DOHH2 (cell line): ENCODE measurements at regions not wholly inside any gene's neighbourhood (a gene's known extent, or its start where the extent isn't known, plus 50 kb on each side); places are given as distances from the start of the nearest gene placed in this dataset.

Experiments
- H3F3A ChIP-seq: fragments of 200-600 bp; sonication (generic), shearing (Covaris generic); 2 replicates; pipeline ENCODE4 v1.6.0; 2016; ENCODE audit warnings: antibody characterized with exemption, mild to moderate bottlenecking; ENCODE audit not compliant: control insufficient read depth, insufficient read depth
- H3K27ac ChIP-seq: fragments of 200-600 bp; sonication (generic); 2 replicates; pipeline ENCODE4 v1.5.1; 2014; ENCODE audit warnings: low read depth, mild to moderate bottlenecking, low read length, moderate library complexity
- H3K27me3 ChIP-seq: fragments of 200-600 bp; sonication (generic); 2 replicates; pipeline ENCODE4 v1.6.1; 2014; ENCODE audit warnings: mild to moderate bottlenecking, low read length, mixed read lengths; ENCODE audit not compliant: control insufficient read depth
- H3K36me3 ChIP-seq: fragments of 200-600 bp; sonication (generic); 2 replicates; pipeline ENCODE4 v1.6.1; 2014; ENCODE audit warnings: mild to moderate bottlenecking, low read length, moderate library complexity, mixed read lengths; ENCODE audit not compliant: control insufficient read depth
- H3K4me1 ChIP-seq: fragments of 200-600 bp; sonication (generic); 2 replicates; pipeline ENCODE4 v1.6.1; 2014; ENCODE audit warnings: mild to moderate bottlenecking, low read length, mixed read lengths; ENCODE audit not compliant: control insufficient read depth
- H3K4me2 ChIP-seq: fragments of 200-600 bp; sonication (generic); 2 replicates; pipeline ENCODE4 v1.6.0; 2014; ENCODE audit warnings: mild to moderate bottlenecking, low read length, moderate library complexity
- H3K4me3 ChIP-seq: fragments of 200-600 bp; sonication (generic); 2 replicates; pipeline ENCODE4 v1.5.1; 2014; ENCODE audit warnings: mild to moderate bottlenecking, low read length, mixed read lengths
- H3K79me2 ChIP-seq: fragments of 200-600 bp; sonication (generic); 2 replicates; pipeline ENCODE4 v1.6.1; 2014; ENCODE audit warnings: mild to moderate bottlenecking, low read length, mixed read lengths; ENCODE audit not compliant: control insufficient read depth
- H3K9me2 ChIP-seq: fragments of 200-600 bp; sonication (generic); replicated peaks from 2 replicates; pipeline ENCODE4 v1.6.1; 2014; ENCODE audit warnings: mild to moderate bottlenecking, low read length, mixed read lengths; ENCODE audit not compliant: control insufficient read depth
- H3K9me3 ChIP-seq: fragments of 200-600 bp; sonication (generic); 2 replicates; pipeline ENCODE4 v1.6.1; 2014; ENCODE audit warnings: antibody characterized with exemption, low read length, mixed read lengths; ENCODE audit not compliant: control insufficient read depth, insufficient read depth
- H4K20me1 ChIP-seq: fragments of 200-600 bp; sonication (generic); 2 replicates; pipeline ENCODE4 v1.6.0; 2014; ENCODE audit warnings: low read depth, mild to moderate bottlenecking, antibody characterized with exemption, low read length, moderate library complexity; ENCODE audit not compliant: control insufficient read depth, insufficient read depth
- CTCF ChIP-seq: fragments of 200-600 bp; sonication (generic); IDR thresholded peaks from one replicate; pipeline ENCODE4 v1.5.1; 2014; ENCODE audit warnings: antibody characterized with exemption, mild to moderate bottlenecking, low read depth, low read length; ENCODE audit not compliant: poor library complexity, severe bottlenecking
- EZH2phosphoT487 ChIP-seq: fragments of 200-600 bp; sonication (generic); IDR thresholded peaks from 2 replicates; pipeline ENCODE4 v1.6.1; 2017; ENCODE audit warnings: borderline replicate concordance, mild to moderate bottlenecking, antibody characterized with exemption, low read length, moderate library complexity, mixed read lengths

GRCh38 chr7:96563409-96563808 is 146.2 kb downstream of the SEM1 start:
- no peaks in the 10 kb centered on the region for H3K36me3 ChIP-seq
- no peaks in the 10 kb centered on the region for H3K9me3 ChIP-seq
- H3K4me1 ChIP-seq = no peaks in the 10 kb centered on the region
- H3K27me3 ChIP-seq = no peaks in the 10 kb centered on the region
- H3K4me2 ChIP-seq = no peak overlapping the region
- H4K20me1 ChIP-seq = no peaks in the 10 kb centered on the region
- no peaks in the 10 kb centered on the region for H3K9me2 ChIP-seq
- no peak overlapping the region for H3K4me3 ChIP-seq
- no peaks in the 10 kb centered on the region for H3K79me2 ChIP-seq
- H3F3A ChIP-seq = no peaks in the 10 kb centered on the region
- H3K27ac ChIP-seq = no peak overlapping the region
- no peak for TF ChIP-seq CTCF
- TF ChIP-seq EZH2phosphoT487 = no peak

GRCh38 chr7:96562966-96563365 is 146.7 kb downstream of the SEM1 start:
- TF ChIP-seq CTCF (no peak), EZH2phosphoT487 (no peak)
- Histone ChIP-seq H3K4me2 (no peak overlapping the region), H3K9me2 (no peaks in the 10 kb centered on the region), H3K4me3 (no peak overlapping the region), H3K9me3 (no peaks in the 10 kb centered on the region), H3F3A (no peaks in the 10 kb centered on the region), H3K27ac (no peak overlapping the region), H3K36me3 (no peaks in the 10 kb centered on the region), H3K79me2 (no peaks in the 10 kb centered on the region), H3K27me3 (no peaks in the 10 kb centered on the region), H3K4me1 (no peaks in the 10 kb centered on the region), H4K20me1 (no peaks in the 10 kb centered on the region)

GRCh38 chr7:96562458-96562857 is 147.2 kb downstream of the SEM1 start:
- no peak for TF ChIP-seq EZH2phosphoT487
- TF ChIP-seq CTCF = no peak
- Histone ChIP-seq H3K27me3 (no peaks in the 10 kb centered on the region), H3K4me3 (no peak overlapping the region), H3K36me3 (no peaks in the 10 kb centered on the region), H3K27ac (no peak overlapping the region), H3K4me2 (no peak overlapping the region), H3K9me3 (no peaks in the 10 kb centered on the region), H3F3A (no peaks in the 10 kb centered on the region), H3K79me2 (no peaks in the 10 kb centered on the region), H3K4me1 (no peaks in the 10 kb centered on the region), H3K9me2 (no peaks in the 10 kb centered on the region), H4K20me1 (no peaks in the 10 kb centered on the region)

- H3K4me3 ChIP-seq = no peak overlapping the region
- H3K4me2 ChIP-seq = no peak overlapping the region
- TF ChIP-seq EZH2phosphoT487 (no peak), CTCF (no peak)
- no peaks in the 10 kb centered on the region for H3K27me3 ChIP-seq
- H3K9me2 ChIP-seq = no peaks in the 10 kb centered on the region
- H3K27ac ChIP-seq = no peak overlapping the region
- H3K4me1 ChIP-seq = no peaks in the 10 kb centered on the region
- no peaks in the 10 kb centered on the region for H4K20me1 ChIP-seq
- H3F3A ChIP-seq = no peaks in the 10 kb centered on the region
- no peaks in the 10 kb centered on the region for H3K79me2 ChIP-seq
- no peaks in the 10 kb centered on the region for H3K36me3 ChIP-seq
- H3K9me3 ChIP-seq = no peaks in the 10 kb centered on the region
These were observed 147.8 kb downstream of the SEM1 start for GRCh38 chr7:96561892-96562291.
